Parathyroid adenoma (tissue), 2 donors: ENCODE measurements at regions not wholly inside any gene's neighbourhood (a gene's known extent, or its start where the extent isn't known, plus 50 kb on each side); places are given as distances from the start of the nearest gene placed in this dataset.

Experiments
- H2AFZ ChIP-seq: fragments of 300-600 bp; sonication (generic); one replicate; pipeline ENCODE4 v1.7.0; 2017; ENCODE audit warnings: antibody characterized with exemption, mild to moderate bottlenecking
- H3K27ac ChIP-seq: fragments of 300-600 bp; sonication (generic); one replicate; pipeline ENCODE4 v1.7.0; 2017
- H3K27me3 ChIP-seq: fragments of 300-600 bp; sonication (generic); one replicate; pipeline ENCODE4 v1.7.0; 2017; ENCODE audit warnings: low read length; ENCODE audit not compliant: control insufficient read depth, insufficient read depth
- H3K36me3 ChIP-seq: fragments of 300-600 bp; sonication (generic); one replicate; pipeline ENCODE4 v1.7.0; 2017; ENCODE audit warnings: low read length; ENCODE audit not compliant: control insufficient read depth, insufficient read depth
- H3K4me1 ChIP-seq: fragments of 300-600 bp; sonication (generic); one replicate; pipeline ENCODE4 v1.7.0; 2017; ENCODE audit warnings: control low read depth
- H3K4me2 ChIP-seq: fragments of 300-600 bp; sonication (generic); one replicate; pipeline ENCODE4 v1.7.0; 2017; ENCODE audit warnings: low read length
- H3K4me3 ChIP-seq: fragments of 300-600 bp; sonication (generic); one replicate; pipeline ENCODE4 v1.7.0; 2017; ENCODE audit warnings: low read depth, low read length
- H3K79me2 ChIP-seq: fragments of 300-600 bp; sonication (generic); one replicate; pipeline ENCODE4 v1.7.0; 2017; ENCODE audit warnings: control low read depth
- H3K9ac ChIP-seq: fragments of 300-600 bp; sonication (generic); one replicate; pipeline ENCODE4 v1.7.0; 2017; ENCODE audit warnings: mild to moderate bottlenecking
- H3K9me3 ChIP-seq: fragments of 300-600 bp; sonication (generic); one replicate; pipeline ENCODE4 v1.7.0; 2017; ENCODE audit warnings: low read length; ENCODE audit not compliant: control insufficient read depth
- TF ChIP-seq, protein P1 (sequence below): fragments of 300-600 bp; sonication (generic); IDR thresholded peaks from one replicate; pipeline ENCODE4 v1.7.0; 2017; ENCODE audit warnings: antibody characterized with exemption, mild to moderate bottlenecking
- donor health status: primary hyperparathyroidism.

DNA sequence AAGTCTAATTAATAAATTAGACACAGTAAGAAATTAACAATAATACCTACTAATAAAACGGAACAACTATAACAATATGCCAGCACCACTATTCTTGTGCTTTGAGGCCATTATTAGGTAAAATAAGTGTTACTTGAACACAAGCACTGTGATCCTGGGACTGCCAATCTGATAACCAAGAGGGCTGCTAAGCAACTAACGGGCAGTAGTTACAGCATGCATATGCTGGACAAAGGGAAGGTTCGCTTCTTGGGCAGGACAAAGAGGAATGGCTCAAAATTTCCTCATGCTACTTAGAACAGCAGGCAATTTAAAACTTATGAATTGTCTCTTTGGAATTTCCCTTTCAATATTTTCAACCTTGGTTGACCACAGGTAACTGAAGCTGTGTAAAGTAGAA lies 718.6 kb downstream of the SORCS3 start:
- Histone ChIP-seq H3K36me3 (no peaks in the 10 kb centered on the region), H2AFZ (no peak overlapping the region), H3K27ac (no peak overlapping the region), H3K4me3 (no peak overlapping the region), H3K79me2 (no peaks in the 10 kb centered on the region), H3K27me3 (no peaks in the 10 kb centered on the region), H3K4me2 (no peak overlapping the region), H3K9me3 (no peaks in the 10 kb centered on the region), H3K9ac (no peak overlapping the region), H3K4me1 (no peaks in the 10 kb centered on the region)
- TF ChIP-seq, protein P1, sequence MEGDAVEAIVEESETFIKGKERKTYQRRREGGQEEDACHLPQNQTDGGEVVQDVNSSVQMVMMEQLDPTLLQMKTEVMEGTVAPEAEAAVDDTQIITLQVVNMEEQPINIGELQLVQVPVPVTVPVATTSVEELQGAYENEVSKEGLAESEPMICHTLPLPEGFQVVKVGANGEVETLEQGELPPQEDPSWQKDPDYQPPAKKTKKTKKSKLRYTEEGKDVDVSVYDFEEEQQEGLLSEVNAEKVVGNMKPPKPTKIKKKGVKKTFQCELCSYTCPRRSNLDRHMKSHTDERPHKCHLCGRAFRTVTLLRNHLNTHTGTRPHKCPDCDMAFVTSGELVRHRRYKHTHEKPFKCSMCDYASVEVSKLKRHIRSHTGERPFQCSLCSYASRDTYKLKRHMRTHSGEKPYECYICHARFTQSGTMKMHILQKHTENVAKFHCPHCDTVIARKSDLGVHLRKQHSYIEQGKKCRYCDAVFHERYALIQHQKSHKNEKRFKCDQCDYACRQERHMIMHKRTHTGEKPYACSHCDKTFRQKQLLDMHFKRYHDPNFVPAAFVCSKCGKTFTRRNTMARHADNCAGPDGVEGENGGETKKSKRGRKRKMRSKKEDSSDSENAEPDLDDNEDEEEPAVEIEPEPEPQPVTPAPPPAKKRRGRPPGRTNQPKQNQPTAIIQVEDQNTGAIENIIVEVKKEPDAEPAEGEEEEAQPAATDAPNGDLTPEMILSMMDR, result no peak

- Histone ChIP-seq H3K27ac (no peak overlapping the region), H3K79me2 (no peaks in the 10 kb centered on the region), H3K4me1 (no peaks in the 10 kb centered on the region)
Measured at GRCh38 chr10:105358911-105359310, 717.8 kb downstream of the SORCS3 start.

GRCh38 chr10:105356626-105357025 lies 715.5 kb downstream of the SORCS3 start:
- no peak overlapping the region for H3K9ac ChIP-seq
- TF ChIP-seq, protein P1, result no peak

More at GRCh38 chr10:105358911-105359310, 717.8 kb downstream of the SORCS3 start:
- TF ChIP-seq, protein P1, result no peak
- Histone ChIP-seq H3K36me3 (no peaks in the 10 kb centered on the region), H3K9ac (no peak overlapping the region), H3K4me2 (no peak overlapping the region), H2AFZ (no peak overlapping the region), H3K4me3 (no peak overlapping the region), H3K27me3 (no peaks in the 10 kb centered on the region), H3K9me3 (no peaks in the 10 kb centered on the region)

DNA sequence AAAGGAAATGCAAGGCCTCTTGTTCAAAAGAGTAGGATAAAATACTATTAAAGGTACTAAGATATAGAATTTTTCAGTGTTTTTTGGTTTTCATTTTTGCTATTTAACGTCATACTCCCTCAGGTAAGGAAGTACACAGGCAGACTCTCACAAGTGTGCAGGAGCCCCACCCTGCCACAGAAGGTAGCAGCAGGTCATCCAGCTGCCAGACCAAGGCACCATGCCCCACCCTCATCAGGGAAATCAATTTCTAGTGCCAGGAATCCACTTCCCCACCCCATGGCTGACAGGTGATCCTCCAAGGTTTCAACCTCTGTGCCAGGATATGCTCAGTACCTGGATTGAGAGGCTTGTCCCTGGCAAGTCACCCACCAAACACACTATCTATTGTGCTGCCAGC lies 712.9 kb downstream of the SORCS3 start:
- Histone ChIP-seq H2AFZ (no peak overlapping the region), H3K4me3 (no peak overlapping the region), H3K79me2 (no peaks in the 10 kb centered on the region), H3K4me1 (no peaks in the 10 kb centered on the region), H3K27me3 (no peaks in the 10 kb centered on the region), H3K9me3 (no peaks in the 10 kb centered on the region), H3K4me2 (no peak overlapping the region), H3K27ac (no peak overlapping the region), H3K9ac (no peak overlapping the region), H3K36me3 (no peaks in the 10 kb centered on the region)
- TF ChIP-seq, protein P1, result no peak

More at GRCh38 chr10:105356626-105357025, 715.5 kb downstream of the SORCS3 start:
- Histone ChIP-seq H2AFZ (no peak overlapping the region), H3K4me2 (no peak overlapping the region), H3K36me3 (no peaks in the 10 kb centered on the region), H3K9me3 (no peaks in the 10 kb centered on the region), H3K27ac (no peak overlapping the region), H3K4me1 (no peaks in the 10 kb centered on the region), H3K4me3 (no peak overlapping the region), H3K79me2 (no peaks in the 10 kb centered on the region), H3K27me3 (no peaks in the 10 kb centered on the region)

GRCh38 chr10:105352827-105353226 lies 711.7 kb downstream of the SORCS3 start:
- no peaks in the 10 kb centered on the region for H3K4me1 ChIP-seq
- H3K27ac ChIP-seq, result no peak overlapping the region
- H3K79me2 ChIP-seq, result no peaks in the 10 kb centered on the region
- H3K36me3 ChIP-seq, result no peaks in the 10 kb centered on the region
- H2AFZ ChIP-seq, result no peak overlapping the region
- H3K9ac ChIP-seq, result no peak overlapping the region
- H3K27me3 ChIP-seq, result no peaks in the 10 kb centered on the region
- TF ChIP-seq, protein P1, result no peak
- no peak overlapping the region for H3K4me3 ChIP-seq
- H3K4me2 ChIP-seq, result no peak overlapping the region
- H3K9me3 ChIP-seq, result no peaks in the 10 kb centered on the region
